ENCODE measurements at regions not wholly inside any gene's neighbourhood (a gene's known extent, or its start where the extent isn't known, plus 50 kb on each side); places are given as distances from the start of the nearest gene placed in this dataset.

DNA sequence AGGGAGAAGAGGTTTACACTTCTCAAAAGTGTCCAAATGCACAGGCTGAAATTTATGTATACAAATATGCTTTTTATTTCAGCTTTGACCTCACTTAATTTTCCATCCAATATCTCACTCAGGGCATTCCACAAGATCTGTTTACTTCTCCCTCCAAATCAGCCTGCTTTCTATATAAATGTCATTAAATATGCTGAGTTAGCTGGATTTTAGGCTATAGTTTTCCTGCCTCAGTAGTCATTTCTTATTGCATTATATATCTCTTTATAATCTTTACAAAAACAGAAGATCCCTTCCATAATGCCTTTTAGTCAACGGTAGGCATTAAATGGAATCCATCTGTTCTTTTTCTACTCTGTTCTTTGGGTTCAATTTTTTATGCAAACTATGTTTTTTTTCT, 71.7 kb upstream of the KCND2 start:
- TF ChIP-seq, protein P1, sequence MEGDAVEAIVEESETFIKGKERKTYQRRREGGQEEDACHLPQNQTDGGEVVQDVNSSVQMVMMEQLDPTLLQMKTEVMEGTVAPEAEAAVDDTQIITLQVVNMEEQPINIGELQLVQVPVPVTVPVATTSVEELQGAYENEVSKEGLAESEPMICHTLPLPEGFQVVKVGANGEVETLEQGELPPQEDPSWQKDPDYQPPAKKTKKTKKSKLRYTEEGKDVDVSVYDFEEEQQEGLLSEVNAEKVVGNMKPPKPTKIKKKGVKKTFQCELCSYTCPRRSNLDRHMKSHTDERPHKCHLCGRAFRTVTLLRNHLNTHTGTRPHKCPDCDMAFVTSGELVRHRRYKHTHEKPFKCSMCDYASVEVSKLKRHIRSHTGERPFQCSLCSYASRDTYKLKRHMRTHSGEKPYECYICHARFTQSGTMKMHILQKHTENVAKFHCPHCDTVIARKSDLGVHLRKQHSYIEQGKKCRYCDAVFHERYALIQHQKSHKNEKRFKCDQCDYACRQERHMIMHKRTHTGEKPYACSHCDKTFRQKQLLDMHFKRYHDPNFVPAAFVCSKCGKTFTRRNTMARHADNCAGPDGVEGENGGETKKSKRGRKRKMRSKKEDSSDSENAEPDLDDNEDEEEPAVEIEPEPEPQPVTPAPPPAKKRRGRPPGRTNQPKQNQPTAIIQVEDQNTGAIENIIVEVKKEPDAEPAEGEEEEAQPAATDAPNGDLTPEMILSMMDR (IDR thresholded peaks at IDR 0.05): no peak
- TF ChIP-seq POLR2A (IDR thresholded peaks at IDR 0.05): no peak

Measured in heart left ventricle (tissue), 13 donors.